ENCODE measurements at regions not wholly inside any gene's neighbourhood (a gene's known extent, or its start where the extent isn't known, plus 50 kb on each side); places are given as distances from the start of the nearest gene placed in this dataset.

DNA sequence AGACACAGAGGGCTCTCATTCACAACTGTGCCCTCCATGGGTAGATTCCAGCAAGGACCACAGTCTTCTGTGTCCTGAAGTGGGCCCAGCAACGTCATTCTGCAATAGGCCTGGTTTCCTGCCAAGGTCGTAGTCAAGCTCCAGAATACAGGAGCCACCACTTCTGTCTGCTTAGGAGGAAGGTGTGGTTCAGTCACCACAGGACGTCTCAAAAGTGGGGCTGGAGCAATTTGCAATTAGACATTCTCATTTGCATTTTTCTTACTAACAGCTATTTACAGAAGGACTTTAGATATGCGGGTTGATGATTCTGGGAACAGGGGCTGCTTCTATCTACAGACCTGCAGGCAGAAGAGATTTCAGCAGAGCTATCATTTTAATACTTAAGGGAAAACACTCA is 58.7 kb upstream of the MYRIP start:
- H3K36me3 ChIP-seq (ENCODE audit: control insufficient read depth, insufficient read depth, low read length), result no peaks in the 10 kb centered on the region
- peaks cover 14% of the 10 kb centered on the region for H3K4me1 Mint-ChIP-seq (ENCODE audit: low read depth, unreplicated experiment)
- H3K9me3 Mint-ChIP-seq (ENCODE audit: unreplicated experiment), result no peaks in the 10 kb centered on the region
- H3K27ac Mint-ChIP-seq (ENCODE audit: unreplicated experiment), result no peak overlapping the region
- DNase-seq, result no peak
- H3K27me3 Mint-ChIP-seq (ENCODE audit: insufficient read depth, unreplicated experiment), result no peaks in the 10 kb centered on the region
- no peaks in the 10 kb centered on the region for H3K27me3 ChIP-seq (replicated peaks; ENCODE audit: control insufficient read depth, insufficient read depth, low read length)
- H3K9me3 ChIP-seq, result no peaks in the 10 kb centered on the region
- no peak overlapping the region for H3K4me3 Mint-ChIP-seq (ENCODE audit: unreplicated experiment)
- no TSS peak for BruUV-seq (replicated peaks)
- H3K36me3 Mint-ChIP-seq (ENCODE audit: insufficient read depth, unreplicated experiment), result no peaks in the 10 kb centered on the region
- intact Hi-C loops (cut with micrococcal nuclease; ENCODE audit: unreplicated experiment), result no loop called here
- CTCF ChIA-PET, result no interaction called here
- H3K4me1 ChIP-seq, result no peaks in the 10 kb centered on the region; the same call in 1 of the 2 replicates
- H3K4me3 ChIP-seq (ENCODE audit: low read depth, low read length), result no peak overlapping the region
- POLR2A ChIA-PET, result no interaction called here
- TF ChIP-seq CTCF (IDR thresholded peaks at IDR 0.05; ENCODE audit: insufficient read depth in 1 of 2, low read depth in 1 of 2, low read length in 1 of 2, severe bottlenecking in 1 of 2, unreplicated experiment in 1 of 2), result no peak

- peaks cover 14% of the 10 kb centered on the region for H3K4me1 Mint-ChIP-seq (ENCODE audit: low read depth, unreplicated experiment)
- no peaks in the 10 kb centered on the region for H3K27me3 ChIP-seq (replicated peaks; ENCODE audit: control insufficient read depth, insufficient read depth, low read length)
- intact Hi-C loops (cut with micrococcal nuclease; ENCODE audit: unreplicated experiment), result no loop called here
- H3K36me3 ChIP-seq (ENCODE audit: control insufficient read depth, insufficient read depth, low read length), result no peaks in the 10 kb centered on the region
- BruUV-seq (replicated peaks), result no TSS peak
- CTCF ChIA-PET, result no interaction called here
- no peaks in the 10 kb centered on the region for H3K27me3 Mint-ChIP-seq (ENCODE audit: insufficient read depth, unreplicated experiment)
- POLR2A ChIA-PET, result no interaction called here
- TF ChIP-seq CTCF (IDR thresholded peaks at IDR 0.05; ENCODE audit: insufficient read depth in 1 of 2, low read depth in 1 of 2, low read length in 1 of 2, severe bottlenecking in 1 of 2, unreplicated experiment in 1 of 2), result no peak
- no peak overlapping the region for H3K4me3 Mint-ChIP-seq (ENCODE audit: unreplicated experiment)
- H3K4me1 ChIP-seq, result no peaks in the 10 kb centered on the region; the same call in 1 of the 2 replicates
- DNase-seq, result no peak
- no peaks in the 10 kb centered on the region for H3K36me3 Mint-ChIP-seq (ENCODE audit: insufficient read depth, unreplicated experiment)
- no peak overlapping the region for H3K4me3 ChIP-seq (ENCODE audit: low read depth, low read length)
- H3K9me3 Mint-ChIP-seq (ENCODE audit: unreplicated experiment), result no peaks in the 10 kb centered on the region
- H3K9me3 ChIP-seq, result no peaks in the 10 kb centered on the region
- H3K27ac Mint-ChIP-seq (ENCODE audit: unreplicated experiment), result no peak overlapping the region
These were observed 58.1 kb upstream of the MYRIP start for GRCh38 chr3:39751286-39751685.

DNA sequence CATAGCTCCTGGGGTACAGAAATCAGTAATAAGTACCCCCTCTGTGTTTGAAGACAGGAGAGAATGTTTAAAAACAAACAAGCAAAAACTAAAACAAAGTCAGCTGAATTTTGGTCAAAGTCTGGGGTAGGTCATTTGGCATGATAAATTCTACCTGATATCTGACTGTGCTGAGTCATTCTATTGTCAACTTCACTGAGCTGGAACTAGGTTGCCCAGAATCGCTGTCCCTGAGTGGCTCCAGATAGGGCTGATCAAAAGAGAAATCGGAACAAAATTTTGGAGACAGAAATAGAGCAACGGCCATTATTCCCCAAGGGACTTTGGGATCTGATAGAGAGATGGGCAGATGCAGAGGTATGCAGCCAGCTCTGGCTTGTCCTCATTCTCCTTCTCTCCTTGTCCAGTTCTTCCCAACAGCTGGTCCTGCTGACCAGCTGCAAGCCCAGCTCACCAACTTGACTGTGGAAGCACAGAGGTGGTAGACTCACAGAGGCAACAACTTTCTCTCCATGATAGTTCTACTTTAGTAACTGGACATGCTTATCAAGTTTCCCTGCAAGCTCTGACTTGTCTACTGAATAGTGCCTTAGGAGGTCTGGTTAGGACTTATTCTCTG is 57.3 kb upstream of the MYRIP start:
- no peak for TF ChIP-seq CTCF (IDR thresholded peaks at IDR 0.05; ENCODE audit: insufficient read depth in 1 of 2, low read depth in 1 of 2, low read length in 1 of 2, severe bottlenecking in 1 of 2, unreplicated experiment in 1 of 2)
- H3K4me1 ChIP-seq, result no peaks in the 10 kb centered on the region; the same call in 1 of the 2 replicates
- no peaks in the 10 kb centered on the region for H3K9me3 ChIP-seq
- no TSS peak for BruUV-seq (replicated peaks)
- Mint-ChIP-seq H3K4me3 (ENCODE audit: unreplicated experiment) (no peak overlapping the region), H3K27me3 (ENCODE audit: insufficient read depth, unreplicated experiment) (no peaks in the 10 kb centered on the region), H3K9me3 (ENCODE audit: unreplicated experiment) (no peaks in the 10 kb centered on the region), H3K27ac (ENCODE audit: unreplicated experiment) (no peak overlapping the region), H3K36me3 (ENCODE audit: insufficient read depth, unreplicated experiment) (no peaks in the 10 kb centered on the region), H3K4me1 (ENCODE audit: low read depth, unreplicated experiment) (peaks cover 14% of the 10 kb centered on the region)
- H3K27me3 ChIP-seq (replicated peaks; ENCODE audit: control insufficient read depth, insufficient read depth, low read length), result no peaks in the 10 kb centered on the region
- H3K4me3 ChIP-seq (ENCODE audit: low read depth, low read length), result no peak overlapping the region
- ChIA-PET POLR2A (no interaction called here), CTCF (no interaction called here)
- intact Hi-C loops (cut with micrococcal nuclease; ENCODE audit: unreplicated experiment), result no loop called here
- H3K36me3 ChIP-seq (ENCODE audit: control insufficient read depth, insufficient read depth, low read length), result no peaks in the 10 kb centered on the region
- no peak for DNase-seq

All from Caco-2 (cell line).